Thyroid gland (tissue), 4 donors: ENCODE measurements at regions not wholly inside any gene's neighbourhood (a gene's known extent, or its start where the extent isn't known, plus 50 kb on each side); places are given as distances from the start of the nearest gene placed in this dataset.

Experiments used
- POLR2A ChIP-seq, 2 donors: fragments of 450-650 bp; IDR thresholded peaks; one replicate each; pipeline ENCODE4 v1.6.1; 2017; ENCODE audit warnings: antibody characterized with exemption in 2 of 2, mild to moderate bottlenecking in 2 of 2, moderate library complexity in 1 of 2
- TF ChIP-seq, protein P1 (sequence below), 6 experiments: fragments of 200-600 bp in 3 of 6; fragments of 450-650 bp in 3 of 6; sonication (generic) in 3 of 6; IDR thresholded peaks; one replicate each; pipeline ENCODE4 v1.5.1; 2016 to 2019; ENCODE audit warnings: antibody characterized with exemption in 6 of 6, mild to moderate bottlenecking in 2 of 6, inconsistent platforms in 1 of 6, moderate library complexity in 1 of 6

DNA sequence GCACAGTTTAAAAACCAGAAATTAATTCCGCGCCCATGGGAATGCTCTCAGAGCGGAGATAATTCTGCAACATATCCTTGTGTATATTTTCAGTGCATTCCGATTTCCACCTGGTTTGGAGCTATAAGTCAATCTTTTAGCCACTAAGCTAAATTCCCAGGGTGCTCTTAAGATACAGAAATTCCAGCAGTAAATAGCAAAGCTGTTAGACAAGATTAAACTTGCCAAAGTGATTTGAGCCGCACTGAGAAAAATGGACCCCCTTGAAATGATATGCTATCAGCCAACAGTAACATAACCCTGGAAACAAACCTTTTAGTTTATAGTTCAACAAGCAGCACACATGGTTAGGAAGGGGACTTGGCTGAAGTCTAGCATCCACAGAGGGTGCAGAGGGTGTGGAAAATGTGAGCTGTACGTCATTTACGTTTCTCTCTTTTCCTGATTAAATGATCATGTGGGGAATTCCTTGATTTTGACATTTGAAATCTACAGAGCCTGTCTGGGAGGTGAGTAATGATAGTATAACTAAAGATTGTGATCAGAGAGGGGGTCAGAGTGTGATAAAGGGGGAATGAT, 99.8 kb upstream of the COPS8 start:
- TF ChIP-seq, protein P1, sequence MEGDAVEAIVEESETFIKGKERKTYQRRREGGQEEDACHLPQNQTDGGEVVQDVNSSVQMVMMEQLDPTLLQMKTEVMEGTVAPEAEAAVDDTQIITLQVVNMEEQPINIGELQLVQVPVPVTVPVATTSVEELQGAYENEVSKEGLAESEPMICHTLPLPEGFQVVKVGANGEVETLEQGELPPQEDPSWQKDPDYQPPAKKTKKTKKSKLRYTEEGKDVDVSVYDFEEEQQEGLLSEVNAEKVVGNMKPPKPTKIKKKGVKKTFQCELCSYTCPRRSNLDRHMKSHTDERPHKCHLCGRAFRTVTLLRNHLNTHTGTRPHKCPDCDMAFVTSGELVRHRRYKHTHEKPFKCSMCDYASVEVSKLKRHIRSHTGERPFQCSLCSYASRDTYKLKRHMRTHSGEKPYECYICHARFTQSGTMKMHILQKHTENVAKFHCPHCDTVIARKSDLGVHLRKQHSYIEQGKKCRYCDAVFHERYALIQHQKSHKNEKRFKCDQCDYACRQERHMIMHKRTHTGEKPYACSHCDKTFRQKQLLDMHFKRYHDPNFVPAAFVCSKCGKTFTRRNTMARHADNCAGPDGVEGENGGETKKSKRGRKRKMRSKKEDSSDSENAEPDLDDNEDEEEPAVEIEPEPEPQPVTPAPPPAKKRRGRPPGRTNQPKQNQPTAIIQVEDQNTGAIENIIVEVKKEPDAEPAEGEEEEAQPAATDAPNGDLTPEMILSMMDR (IDR thresholded peaks at IDR 0.05), result no peak
- TF ChIP-seq POLR2A (IDR thresholded peaks at IDR 0.05), result no peak
